A673 (cell line): ENCODE measurements at regions not wholly inside any gene's neighbourhood (a gene's known extent, or its start where the extent isn't known, plus 50 kb on each side); places are given as distances from the start of the nearest gene placed in this dataset.
A peak's percentile ranks its signal among the peaks of the same experiment; 100 is the strongest.

Source experiments
- BruUV-seq: library from RNA; stranded (reverse); fragments of 400-500 nt; replicated peaks from 2 replicates; lab custom pipeline; 2021; lab: Mats Ljungman, UMichigan
- CTCF ChIA-PET: fragments of 300-600 bp; sonication (Branson Sonifier 250); formaldehyde crosslinking; loops from one replicate; lab custom pipeline; 2022; ENCODE audit warnings: antibody characterized with exemption; lab: Charles Lee
- POLR2A ChIA-PET: fragments of 300-600 bp; sonication (Branson Sonifier 250); formaldehyde crosslinking; loops from one replicate; lab custom pipeline; 2022; ENCODE audit warnings: antibody characterized with exemption; ENCODE audit not compliant: low non-redundant PET; lab: Charles Lee
- DNase-seq: peaks from one replicate; pipeline ENCODE4 v3.0.0-alpha.2; 2015; ENCODE audit warnings: low spot score
- H3K27ac ChIP-seq: fragments of 200-600 bp; sonication (generic); 2 replicates; pipeline ENCODE4 v1.5.1; 2016; ENCODE audit warnings: mixed run types, low read depth, mild to moderate bottlenecking, mixed read lengths, antibody characterized with exemption, low read length; ENCODE audit not compliant: poor library complexity, severe bottlenecking
- H3K27me3 ChIP-seq: fragments of 200-600 bp; sonication (generic); replicated peaks from 2 replicates; pipeline ENCODE4 v1.6.1; 2017; ENCODE audit warnings: mixed run types, low read depth, mild to moderate bottlenecking, mixed read lengths, antibody characterized with exemption, low read length; ENCODE audit not compliant: insufficient read depth, poor library complexity
- H3K36me3 ChIP-seq: fragments of 200-600 bp; sonication (generic); 2 replicates; pipeline ENCODE4 v1.6.1; 2016; ENCODE audit warnings: mixed run types, mild to moderate bottlenecking, mixed read lengths, antibody characterized with exemption, low read length; ENCODE audit not compliant: insufficient read depth, poor library complexity, severe bottlenecking
- H3K4me1 ChIP-seq: fragments of 200-600 bp; sonication (generic); 2 replicates; pipeline ENCODE4 v1.6.1; 2017; ENCODE audit warnings: mixed run types, mild to moderate bottlenecking, mixed read lengths, antibody characterized with exemption, low read length; ENCODE audit not compliant: insufficient read depth, poor library complexity, severe bottlenecking
- H3K4me3 ChIP-seq: fragments of 200-600 bp; sonication (generic); 2 replicates; pipeline ENCODE4 v1.5.1; 2016; ENCODE audit warnings: low read depth, mixed run types, mild to moderate bottlenecking, mixed read lengths, low read length; ENCODE audit not compliant: poor library complexity, severe bottlenecking
- H3K9me3 ChIP-seq: fragments of 200-600 bp; sonication (generic); 2 replicates; pipeline ENCODE4 v1.6.1; 2016; ENCODE audit warnings: mixed run types, low read depth, mild to moderate bottlenecking, mixed read lengths, antibody characterized with exemption, low read length; ENCODE audit not compliant: poor library complexity, severe bottlenecking
- EZH2 ChIP-seq: fragments of 200-600 bp; sonication (generic); IDR thresholded peaks from 2 replicates; pipeline ENCODE4 v1.6.1; 2017; ENCODE audit warnings: borderline replicate concordance, low read depth, mild to moderate bottlenecking, mixed read lengths, antibody characterized with exemption, low read length; ENCODE audit not compliant: poor library complexity, severe bottlenecking
- intact Hi-C: fragments of 100-400 bp; cut with micrococcal nuclease; formaldehyde crosslinking; loops from one replicate; pipeline ENCODE4 v1.10.0; 2022; ENCODE audit not compliant: unreplicated experiment
- TF ChIP-seq, protein P1 (sequence below): fragments of 300-800, 200-600 bp; sonication (generic); conservative IDR thresholded peaks from 2 replicates; pipeline ENCODE4 v1.5.1; 2017; ENCODE audit warnings: low read depth, mild to moderate bottlenecking, antibody characterized with exemption, low read length, moderate library complexity, mixed read lengths

DNA sequence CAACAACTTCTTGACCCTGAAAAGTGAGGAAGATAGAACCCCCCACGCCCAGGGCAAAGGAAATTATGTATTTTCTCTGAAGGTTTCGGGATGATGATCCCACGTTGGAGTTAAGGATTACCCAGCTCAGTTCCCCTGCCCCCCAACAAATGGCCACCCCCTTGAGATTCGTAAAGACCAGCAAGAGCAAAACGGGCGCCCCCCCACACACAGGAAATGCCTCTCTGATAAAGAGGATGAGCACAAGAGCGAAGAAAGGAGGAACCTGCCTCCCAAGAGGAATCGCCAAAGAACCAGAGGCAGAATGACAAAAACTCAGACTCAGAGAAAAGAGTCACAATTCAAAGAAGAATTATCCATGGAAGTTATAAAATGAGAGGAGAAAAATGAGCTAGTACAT is 576.9 kb downstream of the MATN1 start:
- Histone ChIP-seq H3K36me3 (no peaks in the 10 kb centered on the region), H3K4me3 (no peak overlapping the region), H3K9me3 (peaks cover 7% of the 10 kb centered on the region), H3K27me3 (no peaks in the 10 kb centered on the region), H3K27ac (peak overlapping the region; percentile 55), H3K4me1 (peaks cover 20% of the 10 kb centered on the region)
- intact Hi-C loops: no loop called here
- TF ChIP-seq, protein P1, sequence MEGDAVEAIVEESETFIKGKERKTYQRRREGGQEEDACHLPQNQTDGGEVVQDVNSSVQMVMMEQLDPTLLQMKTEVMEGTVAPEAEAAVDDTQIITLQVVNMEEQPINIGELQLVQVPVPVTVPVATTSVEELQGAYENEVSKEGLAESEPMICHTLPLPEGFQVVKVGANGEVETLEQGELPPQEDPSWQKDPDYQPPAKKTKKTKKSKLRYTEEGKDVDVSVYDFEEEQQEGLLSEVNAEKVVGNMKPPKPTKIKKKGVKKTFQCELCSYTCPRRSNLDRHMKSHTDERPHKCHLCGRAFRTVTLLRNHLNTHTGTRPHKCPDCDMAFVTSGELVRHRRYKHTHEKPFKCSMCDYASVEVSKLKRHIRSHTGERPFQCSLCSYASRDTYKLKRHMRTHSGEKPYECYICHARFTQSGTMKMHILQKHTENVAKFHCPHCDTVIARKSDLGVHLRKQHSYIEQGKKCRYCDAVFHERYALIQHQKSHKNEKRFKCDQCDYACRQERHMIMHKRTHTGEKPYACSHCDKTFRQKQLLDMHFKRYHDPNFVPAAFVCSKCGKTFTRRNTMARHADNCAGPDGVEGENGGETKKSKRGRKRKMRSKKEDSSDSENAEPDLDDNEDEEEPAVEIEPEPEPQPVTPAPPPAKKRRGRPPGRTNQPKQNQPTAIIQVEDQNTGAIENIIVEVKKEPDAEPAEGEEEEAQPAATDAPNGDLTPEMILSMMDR: no peak
- TF ChIP-seq EZH2: no peak
- POLR2A ChIA-PET: no interaction called here
- CTCF ChIA-PET: interaction anchor here (0.7 kb wide), 1 partner anchor 8 kb away, joined by 3 read pairs; no protein-coding TSS in a partner anchor
- DNase-seq: peak; percentile 66
- no TSS peak for BruUV-seq

DNA sequence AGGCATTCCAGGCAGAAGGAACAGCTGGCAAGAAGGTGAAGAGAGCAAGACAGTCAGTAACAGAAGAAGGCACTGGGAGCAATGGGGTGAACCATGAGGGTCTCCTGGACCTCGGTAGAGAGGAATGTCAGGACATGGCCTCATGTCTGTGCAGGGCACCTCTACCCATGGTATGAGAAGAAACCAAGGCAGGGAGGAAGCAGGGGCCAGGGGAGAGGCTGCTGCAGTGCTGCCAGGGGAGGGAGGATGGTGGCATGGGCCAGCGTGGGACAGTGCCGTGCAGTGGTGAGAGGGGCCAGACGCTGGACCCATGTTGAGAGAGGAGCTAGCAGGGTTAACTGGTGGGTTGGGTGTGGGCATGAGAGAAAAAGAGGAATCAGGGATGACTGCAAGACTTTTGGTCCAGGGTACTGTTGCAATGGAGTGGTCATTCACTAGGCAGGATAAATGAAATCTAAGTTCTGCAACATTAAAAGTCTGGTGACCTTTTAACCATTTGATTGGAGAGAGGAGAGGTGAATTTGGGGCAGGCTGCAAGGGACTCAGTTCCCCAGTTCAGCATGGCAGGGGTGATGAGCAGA is 577.6 kb downstream of the MATN1 start:
- H3K27ac ChIP-seq: peak overlapping the region; percentile 55
- no peaks in the 10 kb centered on the region for H3K36me3 ChIP-seq
- H3K4me3 ChIP-seq: no peak overlapping the region
- peaks cover 20% of the 10 kb centered on the region for H3K4me1 ChIP-seq
- TF ChIP-seq, protein P1: no peak
- no peak for TF ChIP-seq EZH2
- ChIA-PET CTCF (interaction anchor here (0.7 kb wide), 1 partner anchor 8 kb away, joined by 3 read pairs; no protein-coding TSS in a partner anchor), POLR2A (no interaction called here)
- peaks cover under 1% of the 10 kb centered on the region for H3K9me3 ChIP-seq
- no peaks in the 10 kb centered on the region for H3K27me3 ChIP-seq
- intact Hi-C loops: no loop called here
- BruUV-seq: no TSS peak
- DNase-seq: no peak

DNA sequence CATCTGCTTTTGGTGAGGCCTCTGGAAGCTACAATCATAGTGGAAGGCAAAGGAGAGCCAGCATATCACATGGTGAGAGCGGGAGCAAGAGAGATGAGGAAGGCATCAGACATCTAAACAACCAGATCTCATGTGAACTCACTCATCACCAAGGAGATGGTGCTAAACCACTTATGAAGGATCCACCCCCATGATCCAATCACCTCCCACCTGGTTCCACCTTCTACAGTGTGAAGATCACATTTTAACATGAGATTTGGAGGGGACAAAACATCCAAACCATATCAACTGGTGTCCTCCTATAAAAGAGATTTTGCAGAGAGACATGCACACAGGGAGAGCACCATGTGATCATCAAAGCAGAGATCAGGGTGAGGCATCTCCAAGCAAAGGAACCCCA is 578.6 kb downstream of the MATN1 start:
- no peaks in the 10 kb centered on the region for H3K36me3 ChIP-seq
- H3K4me1 ChIP-seq: peaks cover 23% of the 10 kb centered on the region
- H3K4me3 ChIP-seq: no peak overlapping the region
- CTCF ChIA-PET: no interaction called here
- TF ChIP-seq, protein P1: no peak
- TF ChIP-seq EZH2: no peak
- no TSS peak for BruUV-seq
- H3K9me3 ChIP-seq: no peaks in the 10 kb centered on the region
- H3K27ac ChIP-seq: no peak overlapping the region
- DNase-seq: no peak
- H3K27me3 ChIP-seq: no peaks in the 10 kb centered on the region
- POLR2A ChIA-PET: no interaction called here
- intact Hi-C loops: no loop called here
